GM12874 (cell line): ENCODE measurements at regions not wholly inside any gene's neighbourhood (a gene's known extent, or its start where the extent isn't known, plus 50 kb on each side); places are given as distances from the start of the nearest gene placed in this dataset.

Experiments
- TF ChIP-seq, protein P1 (sequence below): IDR thresholded peaks from 2 replicates; pipeline ENCODE4 v1.5.1; 2011; ENCODE audit warnings: low read depth, mild to moderate bottlenecking, control low read depth, low read length, moderate library complexity; ENCODE audit not compliant: insufficient read depth

DNA sequence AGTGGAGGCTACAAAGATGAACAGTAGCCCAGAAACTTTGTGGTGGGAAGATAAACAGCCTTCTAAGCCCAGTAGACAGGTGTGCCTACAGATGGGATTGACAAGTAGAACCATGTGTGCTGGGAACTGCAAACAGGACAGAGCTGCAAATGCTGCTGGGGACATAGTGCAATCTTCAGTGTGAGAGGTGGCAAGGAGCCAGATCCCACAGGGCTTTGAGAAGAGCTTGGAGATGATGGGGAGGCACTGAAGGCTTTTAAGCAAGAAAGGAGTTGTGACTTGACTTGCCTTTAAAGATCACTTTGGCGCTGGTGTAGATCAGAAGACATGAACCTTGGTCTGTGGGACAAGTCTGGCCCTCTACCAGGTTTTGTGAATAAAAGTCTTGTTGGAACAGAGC is 675.2 kb downstream of the ACTL7B start:
- TF ChIP-seq, protein P1, sequence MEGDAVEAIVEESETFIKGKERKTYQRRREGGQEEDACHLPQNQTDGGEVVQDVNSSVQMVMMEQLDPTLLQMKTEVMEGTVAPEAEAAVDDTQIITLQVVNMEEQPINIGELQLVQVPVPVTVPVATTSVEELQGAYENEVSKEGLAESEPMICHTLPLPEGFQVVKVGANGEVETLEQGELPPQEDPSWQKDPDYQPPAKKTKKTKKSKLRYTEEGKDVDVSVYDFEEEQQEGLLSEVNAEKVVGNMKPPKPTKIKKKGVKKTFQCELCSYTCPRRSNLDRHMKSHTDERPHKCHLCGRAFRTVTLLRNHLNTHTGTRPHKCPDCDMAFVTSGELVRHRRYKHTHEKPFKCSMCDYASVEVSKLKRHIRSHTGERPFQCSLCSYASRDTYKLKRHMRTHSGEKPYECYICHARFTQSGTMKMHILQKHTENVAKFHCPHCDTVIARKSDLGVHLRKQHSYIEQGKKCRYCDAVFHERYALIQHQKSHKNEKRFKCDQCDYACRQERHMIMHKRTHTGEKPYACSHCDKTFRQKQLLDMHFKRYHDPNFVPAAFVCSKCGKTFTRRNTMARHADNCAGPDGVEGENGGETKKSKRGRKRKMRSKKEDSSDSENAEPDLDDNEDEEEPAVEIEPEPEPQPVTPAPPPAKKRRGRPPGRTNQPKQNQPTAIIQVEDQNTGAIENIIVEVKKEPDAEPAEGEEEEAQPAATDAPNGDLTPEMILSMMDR: no peak

DNA sequence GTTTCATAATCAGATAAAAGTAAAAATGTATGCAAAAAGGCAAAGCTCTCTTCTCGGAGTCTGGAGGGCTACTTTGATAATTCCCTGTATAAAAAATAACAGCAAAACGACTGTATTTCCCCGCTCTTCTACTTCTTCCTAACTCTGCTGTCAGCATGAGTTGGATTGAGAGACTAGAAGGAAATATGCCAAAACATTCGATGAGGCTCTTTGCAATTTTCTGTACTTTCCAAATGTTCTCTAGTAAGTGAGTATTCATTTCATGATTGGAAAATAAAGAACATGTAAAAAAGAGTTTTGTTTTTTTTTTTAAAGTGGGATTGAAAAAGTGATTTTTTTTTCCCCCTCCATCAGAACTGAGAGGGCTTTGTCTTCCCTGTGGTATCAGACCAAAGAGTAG is 677.5 kb downstream of the ACTL7B start:
- TF ChIP-seq, protein P1: no peak

- TF ChIP-seq, protein P1: no peak
These were observed 678.8 kb upstream of the KLF4 start for GRCh38 chr9:108168236-108168850.

- TF ChIP-seq, protein P1: no peak
These were observed 677.7 kb upstream of the KLF4 start for GRCh38 chr9:108167136-108167900.

DNA sequence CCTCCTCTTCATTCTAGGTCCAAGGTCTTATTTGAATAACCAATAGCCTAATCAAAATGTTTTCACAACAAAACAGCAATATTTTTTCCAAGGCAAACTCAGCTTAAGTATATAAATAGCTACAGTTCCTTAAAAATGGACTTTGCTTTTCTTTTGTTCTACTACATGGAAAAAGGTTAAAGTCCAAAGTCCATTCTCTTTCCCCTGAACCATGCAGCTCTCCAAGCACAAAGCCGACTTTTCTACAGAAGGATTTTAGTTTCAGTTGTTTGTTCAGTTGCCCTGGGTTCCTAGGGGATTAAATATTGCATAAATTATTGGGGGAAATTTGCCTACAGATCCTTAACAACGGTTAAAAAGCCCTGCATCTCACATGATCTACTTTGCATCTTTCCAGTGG is 677.0 kb upstream of the KLF4 start:
- TF ChIP-seq, protein P1: no peak

DNA sequence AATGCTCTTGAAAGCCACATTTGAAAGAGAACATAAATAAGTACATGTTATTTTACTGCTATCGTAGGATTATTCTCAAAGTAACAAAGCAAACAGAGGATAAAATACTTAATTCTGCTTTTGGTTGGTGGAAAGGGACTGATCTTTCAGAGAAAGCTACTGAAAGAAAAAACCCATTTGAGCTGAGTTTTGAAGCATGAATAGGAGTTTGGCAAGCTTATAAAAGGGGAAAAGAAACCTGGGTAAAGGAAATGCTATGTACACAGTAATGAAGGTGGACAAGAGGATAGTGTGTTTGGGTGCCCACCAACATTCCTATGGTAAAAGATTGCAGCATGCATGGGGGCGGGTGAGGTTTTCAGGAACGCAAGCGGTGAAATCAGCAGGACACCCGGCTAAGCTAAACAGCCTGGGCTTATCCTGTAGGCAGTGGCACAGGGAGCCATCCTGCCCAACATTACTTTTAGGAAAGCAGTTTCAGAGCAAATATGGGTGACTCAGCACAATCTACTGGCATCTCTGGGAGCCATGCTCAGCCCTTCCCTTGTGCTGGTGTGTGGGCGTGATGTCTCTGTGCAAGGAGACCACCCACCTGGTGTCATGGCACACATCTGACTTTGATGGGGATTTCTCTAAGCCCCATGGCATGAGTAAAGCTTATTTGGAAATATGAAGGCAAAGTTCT is 673.9 kb upstream of the KLF4 start:
- TF ChIP-seq, protein P1: no peak

- TF ChIP-seq, protein P1: no peak
These were observed 673.1 kb upstream of the KLF4 start for GRCh38 chr9:108162664-108163063.
